Vagina (tissue), 2 donors: ENCODE measurements at regions not wholly inside any gene's neighbourhood (a gene's known extent, or its start where the extent isn't known, plus 50 kb on each side); places are given as distances from the start of the nearest gene placed in this dataset.

Experiments
- CTCF ChIP-seq, 3 experiments: fragments of 450-650 bp in 2 of 3; fragments of 200-600 bp in 1 of 3; sonication (generic) in 1 of 3; IDR thresholded peaks; one replicate each; pipeline ENCODE4 v1.5.1; 2017 to 2019; ENCODE audit warnings: antibody characterized with exemption in 3 of 3, mild to moderate bottlenecking in 2 of 3, moderate library complexity in 2 of 3
- POLR2A ChIP-seq, 2 donors: fragments of 450-650 bp; IDR thresholded peaks; one replicate each; pipeline ENCODE4 v1.6.1; 2017; ENCODE audit warnings: antibody characterized with exemption in 2 of 2, mild to moderate bottlenecking in 2 of 2, moderate library complexity in 2 of 2
- POLR2AphosphoS5 ChIP-seq, 2 donors: sonication (generic); formaldehyde crosslinking; IDR thresholded peaks; one replicate each; pipeline ENCODE4 v1.9.0; 2017; ENCODE audit warnings: antibody characterized with exemption in 2 of 2, mild to moderate bottlenecking in 2 of 2, low read depth in 1 of 2; ENCODE audit not compliant: insufficient read depth in 1 of 2

- TF ChIP-seq CTCF (IDR thresholded peaks at IDR 0.05) (no peak), POLR2A (IDR thresholded peaks at IDR 0.05) (no peak), POLR2AphosphoS5 (IDR thresholded peaks at IDR 0.05; ENCODE audit: insufficient read depth in 1 of 2, low read depth in 1 of 2) (no peak)
These were observed 78.6 kb upstream of the TBX3 start for GRCh38 chr12:114762490-114763110.
